ENCODE measurements at regions not wholly inside any gene's neighbourhood (a gene's known extent, or its start where the extent isn't known, plus 50 kb on each side); places are given as distances from the start of the nearest gene placed in this dataset.
A peak's percentile ranks its signal among the peaks of the same experiment; 100 is the strongest.

- no peaks in the 10 kb centered on the region for H3K27me3 ChIP-seq
- no peak overlapping the region for H3K4me3 ChIP-seq (ENCODE audit: low read depth in 1 of 2, low read length in 1 of 2)
- H3K9me3 ChIP-seq, result no peaks in the 10 kb centered on the region
These were observed 114.9 kb downstream of the VSIG4 start for GRCh38 chrX:65925005-65925404.

GRCh38 chrX:65921363-65921762, 118.5 kb downstream of the VSIG4 start:
- H3K4me1 ChIP-seq (ENCODE audit: control insufficient read depth in 1 of 2, insufficient read depth in 1 of 2, low read depth in 1 of 2, low read length in 1 of 2), result peaks cover 19% of the 10 kb centered on the region in 2 experiments
- TF ChIP-seq CTCF (IDR thresholded peaks at IDR 0.05), result no peak
- H3K4me3 ChIP-seq (ENCODE audit: low read depth in 1 of 2, low read length in 1 of 2), result no peak overlapping the region
- no peaks in the 10 kb centered on the region for H3K9me3 ChIP-seq
- no peak overlapping the region for H3K27ac ChIP-seq
- no peaks in the 10 kb centered on the region for H3K36me3 ChIP-seq
- no peaks in the 10 kb centered on the region for H3K27me3 ChIP-seq

More at GRCh38 chrX:65925005-65925404, 114.9 kb downstream of the VSIG4 start:
- no peaks in the 10 kb centered on the region for H3K36me3 ChIP-seq
- peaks cover 25% of the 10 kb centered on the region in 2 experiments for H3K4me1 ChIP-seq (ENCODE audit: control insufficient read depth in 1 of 2, insufficient read depth in 1 of 2, low read depth in 1 of 2, low read length in 1 of 2)
- no peak for TF ChIP-seq CTCF (IDR thresholded peaks at IDR 0.05)
- peak overlapping the region; percentile 31 for H3K27ac ChIP-seq

GRCh38 chrX:65920620-65921019, 119.3 kb downstream of the VSIG4 start:
- Histone ChIP-seq H3K4me1 (ENCODE audit: control insufficient read depth in 1 of 2, insufficient read depth in 1 of 2, low read depth in 1 of 2, low read length in 1 of 2) (peaks cover 11 to 12% of the 10 kb centered on the region in 2 experiments), H3K4me3 (ENCODE audit: low read depth in 1 of 2, low read length in 1 of 2) (no peak overlapping the region), H3K27ac (no peak overlapping the region), H3K9me3 (no peaks in the 10 kb centered on the region), H3K36me3 (no peaks in the 10 kb centered on the region), H3K27me3 (no peaks in the 10 kb centered on the region)
- TF ChIP-seq CTCF (IDR thresholded peaks at IDR 0.05), result no peak

- H3K4me1 ChIP-seq (ENCODE audit: control insufficient read depth in 1 of 2, insufficient read depth in 1 of 2, low read depth in 1 of 2, low read length in 1 of 2), result peaks cover 4 to 9% of the 10 kb centered on the region in 2 experiments
- H3K27me3 ChIP-seq, result no peaks in the 10 kb centered on the region
- TF ChIP-seq CTCF (IDR thresholded peaks at IDR 0.05), result no peak
- peak overlapping the region; percentile 13 for H3K27ac ChIP-seq
- H3K36me3 ChIP-seq, result no peaks in the 10 kb centered on the region
- H3K4me3 ChIP-seq (ENCODE audit: low read depth in 1 of 2, low read length in 1 of 2), result no peak overlapping the region
- H3K9me3 ChIP-seq, result no peaks in the 10 kb centered on the region
These were observed 129.0 kb downstream of the VSIG4 start for GRCh38 chrX:65910899-65911298.

GRCh38 chrX:65903750-65904149, 136.1 kb downstream of the VSIG4 start:
- no peak overlapping the region for H3K4me3 ChIP-seq (ENCODE audit: low read depth in 1 of 2, low read length in 1 of 2)
- no peak for TF ChIP-seq CTCF (IDR thresholded peaks at IDR 0.05)
- no peaks in the 10 kb centered on the region for H3K36me3 ChIP-seq
- peaks cover 16 to 26% of the 10 kb centered on the region in 2 experiments for H3K4me1 ChIP-seq (ENCODE audit: control insufficient read depth in 1 of 2, insufficient read depth in 1 of 2, low read depth in 1 of 2, low read length in 1 of 2)
- H3K27me3 ChIP-seq, result no peaks in the 10 kb centered on the region
- H3K9me3 ChIP-seq, result no peaks in the 10 kb centered on the region
- no peak overlapping the region for H3K27ac ChIP-seq

GRCh38 chrX:65902011-65902410, 137.9 kb downstream of the VSIG4 start:
- no peak for TF ChIP-seq CTCF (IDR thresholded peaks at IDR 0.05)
- no peaks in the 10 kb centered on the region for H3K27me3 ChIP-seq
- H3K4me1 ChIP-seq (ENCODE audit: control insufficient read depth in 1 of 2, insufficient read depth in 1 of 2, low read depth in 1 of 2, low read length in 1 of 2), result peaks cover 16 to 26% of the 10 kb centered on the region in 2 experiments
- H3K36me3 ChIP-seq, result no peaks in the 10 kb centered on the region
- no peaks in the 10 kb centered on the region for H3K9me3 ChIP-seq
- no peak overlapping the region for H3K4me3 ChIP-seq (ENCODE audit: low read depth in 1 of 2, low read length in 1 of 2)
- H3K27ac ChIP-seq, result peak overlapping the region; percentile 64
